IMR-90 (cell line): ENCODE measurements at regions not wholly inside any gene's neighbourhood (a gene's known extent, or its start where the extent isn't known, plus 50 kb on each side); places are given as distances from the start of the nearest gene placed in this dataset.

ENCODE experiments used
- ATAC-seq: fragments of 200-7000 bp; cut with Tn5 transposase; 2 replicates; pipeline ENCODE4 v1.9.1; 2020; ENCODE audit warnings: low read depth, mild to moderate bottlenecking, moderate library complexity
- BruUV-seq: library from RNA; stranded (reverse); fragments of 400-500 nt; replicated peaks from 2 replicates; lab custom pipeline; 2021; lab: Mats Ljungman, UMichigan
- CTCF ChIA-PET: fragments of 300-600 bp; formaldehyde crosslinking; extraction: SDS; loops from one replicate; lab custom pipeline; 2021; ENCODE audit warnings: antibody characterized with exemption; lab: Yijun Ruan, JAX
- POLR2A ChIA-PET: fragments of 300-600 bp; sonication (Branson Sonifier 250); formaldehyde crosslinking; loops from one replicate; lab custom pipeline; 2022; ENCODE audit warnings: antibody characterized with exemption; ENCODE audit not compliant: unreplicated experiment; lab: Charles Lee
- DNase-seq: peaks from one replicate; pipeline ENCODE4 v3.0.0; 2013
- H2AFZ ChIP-seq: replicated peaks from 2 replicates; pipeline ENCODE3; 2013; ENCODE audit warnings: low read length, mild to moderate bottlenecking; ENCODE audit not compliant: poor library complexity
- H2AK5ac ChIP-seq: 2 replicates; pipeline ENCODE4 v1.6.1; 2013; ENCODE audit warnings: low read depth, low read length, inconsistent platforms
- H2AK9ac ChIP-seq: replicated peaks from 2 replicates; pipeline ENCODE3; 2013; ENCODE audit warnings: mild to moderate bottlenecking, low read depth, low read length, moderate library complexity; ENCODE audit not compliant: poor library complexity
- H2BK120ac ChIP-seq: 2 replicates; pipeline ENCODE4 v1.6.1; 2013; ENCODE audit warnings: low read depth, low read length, inconsistent platforms
- H2BK15ac ChIP-seq: 3 replicates; pipeline ENCODE4 v1.6.1; 2013; ENCODE audit warnings: low read depth, low read length, inconsistent platforms
- H2BK20ac ChIP-seq: 2 replicates; pipeline ENCODE4 v1.6.1; 2013; ENCODE audit warnings: low read depth, mild to moderate bottlenecking, inconsistent platforms, low read length, moderate library complexity
- H2BK5ac ChIP-seq: 2 replicates; pipeline ENCODE4 v1.6.1; 2013; ENCODE audit warnings: mild to moderate bottlenecking, low read depth, low read length, inconsistent platforms; ENCODE audit not compliant: poor library complexity, severe bottlenecking
- H3K14ac ChIP-seq: replicated peaks from 2 replicates; pipeline ENCODE4 v1.6.1; 2013; ENCODE audit warnings: low read depth, low read length, inconsistent platforms
- H3K18ac ChIP-seq: 2 replicates; pipeline ENCODE4 v1.6.1; 2013; ENCODE audit warnings: low read depth, low read length, control low read depth
- H3K23ac ChIP-seq: 2 replicates; pipeline ENCODE4 v1.6.1; 2013; ENCODE audit warnings: low read depth, low read length, inconsistent platforms
- H3K27ac ChIP-seq: 2 replicates; pipeline ENCODE4 v1.5.1; 2013; ENCODE audit warnings: mild to moderate bottlenecking, control low read depth, low read length; ENCODE audit not compliant: insufficient read depth
- H3K27me3 ChIP-seq: 2 replicates; pipeline ENCODE4 v1.6.1; 2013; ENCODE audit warnings: low read length; ENCODE audit not compliant: control insufficient read depth, insufficient read depth
- H3K36me3 ChIP-seq: 2 replicates; pipeline ENCODE4 v1.6.1; 2013; ENCODE audit warnings: low read length, mixed read lengths; ENCODE audit not compliant: control insufficient read depth, insufficient read depth
- H3K4ac ChIP-seq: 2 replicates; pipeline ENCODE4 v1.6.1; 2013; ENCODE audit warnings: low read depth, low read length, inconsistent platforms
- H3K4me1 ChIP-seq: 2 replicates; pipeline ENCODE4 v1.6.1; 2013; ENCODE audit warnings: low read length, mixed read lengths; ENCODE audit not compliant: control insufficient read depth, insufficient read depth
- H3K4me2 ChIP-seq: 2 replicates; pipeline ENCODE4 v1.6.1; 2013; ENCODE audit warnings: low read depth, mild to moderate bottlenecking, control low read depth, low read length, moderate library complexity
- H3K4me3 ChIP-seq: 2 replicates; pipeline ENCODE4 v1.5.1; 2013; ENCODE audit warnings: low read depth, mild to moderate bottlenecking, control low read depth, low read length, moderate library complexity; ENCODE audit not compliant: insufficient read depth
- H3K56ac ChIP-seq: 2 replicates; pipeline ENCODE4 v1.6.1; 2013; ENCODE audit warnings: low read length, inconsistent platforms; ENCODE audit not compliant: insufficient read depth; ENCODE audit errors: extremely low read depth
- H3K79me1 ChIP-seq, 2 experiments: 2 replicates each; pipeline ENCODE4 v1.6.1; 2013; ENCODE audit warnings: low read length in 2 of 2, inconsistent platforms in 1 of 2, low read depth in 1 of 2
- H3K9ac ChIP-seq: 2 replicates; pipeline ENCODE4 v1.6.1; 2013; ENCODE audit warnings: low read depth, low read length, control low read depth
- H3K9me1 ChIP-seq: 2 replicates; pipeline ENCODE4 v1.6.1; 2013; ENCODE audit warnings: low read length, inconsistent platforms; ENCODE audit not compliant: insufficient read depth
- H3K9me3 ChIP-seq: 2 replicates; pipeline ENCODE4 v1.6.1; 2013; ENCODE audit warnings: low read length; ENCODE audit not compliant: control insufficient read depth, insufficient read depth
- H4K20me1 ChIP-seq: 2 replicates; pipeline ENCODE4 v1.6.1; 2013; ENCODE audit warnings: low read length, inconsistent platforms; ENCODE audit not compliant: insufficient read depth
- H4K5ac ChIP-seq: 2 replicates; pipeline ENCODE4 v1.6.1; 2013; ENCODE audit warnings: mild to moderate bottlenecking, low read depth, low read length, control low read depth
- H4K8ac ChIP-seq, 2 experiments: 2 replicates each; pipeline ENCODE4 v1.6.1; 2013; ENCODE audit warnings: low read depth in 2 of 2, low read length in 2 of 2, control low read depth in 1 of 2, inconsistent platforms in 1 of 2
- H4K91ac ChIP-seq: 2 replicates; pipeline ENCODE4 v1.6.1; 2013; ENCODE audit warnings: low read depth, low read length, inconsistent platforms; ENCODE audit not compliant: insufficient read depth
- CHD1 ChIP-seq: IDR thresholded peaks from 2 replicates; pipeline ENCODE4 v1.6.1; 2012; ENCODE audit warnings: low read depth, low read length, improper control_type of control experiment
- NFE2L2 ChIP-seq: fragments of 150-350 bp; IDR thresholded peaks from 2 replicates; pipeline ENCODE4 v1.6.1; 2016; ENCODE audit warnings: low read depth, mild to moderate bottlenecking, low read length
- POLR2A ChIP-seq: IDR thresholded peaks from 2 replicates; pipeline ENCODE4 v1.6.1; 2012; ENCODE audit warnings: mild to moderate bottlenecking, low read depth, low read length
- SMC3 ChIP-seq: fragments of 150-350 bp; IDR thresholded peaks from 2 replicates; pipeline ENCODE4 v1.6.1; 2016; ENCODE audit warnings: low read depth, mild to moderate bottlenecking, antibody characterized with exemption, low read length, moderate library complexity
- WGBS, 2 experiments: methylation state at CpG; one replicate each; pipeline versions ENCODE4 v1.1.5 to v1.1.7; 2013; ENCODE audit warnings: missing lambda C conversion rate in 2 of 2; ENCODE audit not compliant: insufficient read length in 1 of 2; ENCODE audit errors: extremely low coverage in 2 of 2; 5-methylcytosine and 5-hydroxymethylcytosine counted together
- dilution Hi-C: fragments of 300-500 bp; cut with HindIII; formaldehyde crosslinking; loops from one replicate; pipeline ENCODE4 v1.14.3; 2018; ENCODE audit warnings: low sequenced_read_pairs; ENCODE audit not compliant: unreplicated experiment
- in situ Hi-C: fragments of 300-500 bp; cut with MboI; formaldehyde crosslinking; loops from 3 replicates; pipeline ENCODE4 v1.14.3; 2019; ENCODE audit warnings: low sequenced_read_pairs, inconsistent platforms, mixed read lengths
- intact Hi-C: fragments of 100-400 bp; cut with micrococcal nuclease; formaldehyde crosslinking; loops from 2 replicates; pipeline ENCODE4 v1.10.0; 2022
- TF ChIP-seq, protein P1 (sequence below): fragments of 150-350 bp; IDR thresholded peaks from 2 replicates; pipeline ENCODE4 v1.6.1; 2016; ENCODE audit warnings: low read depth, mild to moderate bottlenecking, low read length, moderate library complexity, borderline replicate concordance

DNA sequence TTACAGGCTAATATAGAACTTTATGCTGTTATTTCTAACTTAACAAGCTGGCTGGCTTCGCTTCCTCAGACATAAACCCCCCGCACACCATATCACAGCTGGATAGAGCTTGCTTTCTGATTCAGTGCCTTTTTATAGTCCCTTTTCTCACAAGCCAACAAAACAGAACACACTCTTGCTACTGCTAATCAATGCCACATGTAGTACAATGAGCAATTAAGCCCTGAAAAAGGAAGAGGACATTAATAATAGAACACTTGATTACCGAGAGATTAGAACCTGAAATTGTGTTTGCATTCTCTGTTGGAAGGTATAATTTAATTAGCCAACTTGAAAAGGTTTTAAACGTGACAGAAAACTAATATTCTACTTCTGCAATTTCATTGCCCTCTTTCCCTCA is 267.7 kb upstream of the CYRIA start:
- Histone ChIP-seq H4K20me1 (no peaks in the 10 kb centered on the region), H3K4ac (no peak overlapping the region), H3K9me1 (no peaks in the 10 kb centered on the region), H2AFZ (no peak overlapping the region), H3K4me1 (no peaks in the 10 kb centered on the region), H2BK120ac (no peak overlapping the region), H3K9me3 (no peaks in the 10 kb centered on the region), H2BK5ac (no peak overlapping the region), H3K14ac (no peak overlapping the region), H3K9ac (no peak overlapping the region), H4K91ac (no peak overlapping the region), H3K18ac (no peak overlapping the region), H2BK15ac (no peak overlapping the region), H3K79me1 (no peaks in the 10 kb centered on the region), H2AK9ac (no peak overlapping the region), H2AK5ac (no peak overlapping the region), H3K4me3 (no peak overlapping the region), H4K8ac (no peak overlapping the region), H2BK20ac (no peak overlapping the region), H3K4me2 (no peak overlapping the region), H3K23ac (no peak overlapping the region), H3K27ac (no peak overlapping the region), H4K5ac (no peak overlapping the region), H3K56ac (no peak overlapping the region), H3K27me3 (no peaks in the 10 kb centered on the region), H3K36me3 (no peaks in the 10 kb centered on the region)
- in situ Hi-C loops, result no loop called here
- ChIA-PET POLR2A (no interaction called here), CTCF (no interaction called here)
- no CpG with 5 or more reads among the region's 4 CpGs for WGBS, 2 experiments
- DNase-seq (no peak), ATAC-seq (no peak)
- BruUV-seq, result no TSS peak
- intact Hi-C loops, result no loop called here
- dilution Hi-C loops, result no loop called here
- TF ChIP-seq, protein P1, sequence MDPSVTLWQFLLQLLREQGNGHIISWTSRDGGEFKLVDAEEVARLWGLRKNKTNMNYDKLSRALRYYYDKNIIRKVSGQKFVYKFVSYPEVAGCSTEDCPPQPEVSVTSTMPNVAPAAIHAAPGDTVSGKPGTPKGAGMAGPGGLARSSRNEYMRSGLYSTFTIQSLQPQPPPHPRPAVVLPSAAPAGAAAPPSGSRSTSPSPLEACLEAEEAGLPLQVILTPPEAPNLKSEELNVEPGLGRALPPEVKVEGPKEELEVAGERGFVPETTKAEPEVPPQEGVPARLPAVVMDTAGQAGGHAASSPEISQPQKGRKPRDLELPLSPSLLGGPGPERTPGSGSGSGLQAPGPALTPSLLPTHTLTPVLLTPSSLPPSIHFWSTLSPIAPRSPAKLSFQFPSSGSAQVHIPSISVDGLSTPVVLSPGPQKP, result no peak
- TF ChIP-seq NFE2L2, result no peak
- no peak for TF ChIP-seq CHD1
- TF ChIP-seq POLR2A, result no peak
- TF ChIP-seq SMC3, result no peak
